ENCODE measurements at regions not wholly inside any gene's neighbourhood (a gene's known extent, or its start where the extent isn't known, plus 50 kb on each side); places are given as distances from the start of the nearest gene placed in this dataset.

DNA sequence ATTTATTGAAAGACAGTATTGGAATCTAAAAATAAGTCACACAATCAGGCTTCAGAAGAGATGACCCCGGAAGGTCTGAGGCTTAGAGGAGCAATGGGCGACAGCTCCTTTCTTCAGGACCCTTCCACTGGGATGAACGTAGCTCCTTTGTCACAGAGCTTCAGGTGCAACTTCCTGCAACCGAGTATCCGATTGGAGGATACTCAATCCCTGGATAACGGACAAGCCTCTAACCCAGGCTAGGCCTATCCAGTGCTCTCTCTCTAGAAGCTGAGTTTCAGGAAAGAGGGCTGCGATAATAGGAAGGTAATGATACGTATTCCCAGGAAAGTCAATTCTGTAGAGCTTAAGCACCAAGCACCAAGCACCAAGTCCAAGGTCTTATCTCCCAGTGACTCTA lies 349.4 kb upstream of the NPSR1 start:
- Histone ChIP-seq H3K9me3 (ENCODE audit: control insufficient read depth, low read length) (peaks cover 3% of the 10 kb centered on the region), H3K14ac (ENCODE audit: low read length in 2 of 2) (no peak overlapping the region), H2BK12ac (ENCODE audit: low read length in 2 of 2) (no peak overlapping the region), H4K8ac (ENCODE audit: low read length) (no peak overlapping the region), H2BK120ac (ENCODE audit: low read depth, low read length) (no peak overlapping the region), H3K4ac (ENCODE audit: low read depth in 1 of 2, low read length in 2 of 2) (no peak overlapping the region), H3K9ac (ENCODE audit: low read length) (no peak overlapping the region), H4K91ac (ENCODE audit: low read length) (no peak overlapping the region), H2AFZ (ENCODE audit: low read depth, low read length) (no peak overlapping the region), H3K4me2 (ENCODE audit: low read length, poor library complexity, severe bottlenecking) (no peak overlapping the region), H2BK15ac (ENCODE audit: low read depth, poor library complexity, severe bottlenecking) (no peak overlapping the region), H2AK5ac (ENCODE audit: low read length, severe bottlenecking) (no peak overlapping the region), H3K36me3 (ENCODE audit: control insufficient read depth in 1 of 2, insufficient read depth in 2 of 2, low read depth in 1 of 2, low read length in 2 of 2) (no peaks in the 10 kb centered on the region), H3K18ac (ENCODE audit: low read depth in 1 of 2, low read length in 2 of 2) (no peak overlapping the region), H3K4me3 (ENCODE audit: insufficient read depth in 1 of 2, low read depth in 1 of 2, low read length in 2 of 2) (no peak overlapping the region), H3K79me1 (replicated peaks; ENCODE audit: low read length, poor library complexity, severe bottlenecking) (no peaks in the 10 kb centered on the region), H3K27me3 (ENCODE audit: control insufficient read depth in 1 of 2, insufficient read depth in 1 of 2, low read length in 2 of 2) (no peaks in the 10 kb centered on the region), H3K27ac (ENCODE audit: low read length, poor library complexity, severe bottlenecking) (no peak overlapping the region), H3K4me1 (ENCODE audit: control insufficient read depth, insufficient read depth, low read depth, low read length) (no peaks in the 10 kb centered on the region), H3K23ac (ENCODE audit: low read length in 2 of 2) (no peak overlapping the region), H2BK5ac (ENCODE audit: low read depth, low read length, poor library complexity, severe bottlenecking) (no peak overlapping the region)
- no peak for DNase-seq
- WGBS, result 99% methylated on average over 8 of the region's 8 CpGs

- H4K91ac ChIP-seq (ENCODE audit: low read length), result no peak overlapping the region
- H3K18ac ChIP-seq (ENCODE audit: low read depth in 1 of 2, low read length in 2 of 2), result no peak overlapping the region
- no peak overlapping the region for H3K23ac ChIP-seq (ENCODE audit: low read length in 2 of 2)
- H3K9ac ChIP-seq (ENCODE audit: low read length), result no peak overlapping the region
- no peak for DNase-seq
- H2AK5ac ChIP-seq (ENCODE audit: low read length, severe bottlenecking), result no peak overlapping the region
- H3K79me1 ChIP-seq (replicated peaks; ENCODE audit: low read length, poor library complexity, severe bottlenecking), result no peaks in the 10 kb centered on the region
- H3K14ac ChIP-seq (ENCODE audit: low read length in 2 of 2), result no peak overlapping the region
- H2BK120ac ChIP-seq (ENCODE audit: low read depth, low read length), result no peak overlapping the region
- no peak overlapping the region for H2BK15ac ChIP-seq (ENCODE audit: low read depth, poor library complexity, severe bottlenecking)
- no peak overlapping the region for H4K8ac ChIP-seq (ENCODE audit: low read length)
- H3K4ac ChIP-seq (ENCODE audit: low read depth in 1 of 2, low read length in 2 of 2), result no peak overlapping the region
- no peak overlapping the region for H3K27ac ChIP-seq (ENCODE audit: low read length, poor library complexity, severe bottlenecking)
- no peaks in the 10 kb centered on the region for H3K36me3 ChIP-seq (ENCODE audit: control insufficient read depth in 1 of 2, insufficient read depth in 2 of 2, low read depth in 1 of 2, low read length in 2 of 2)
- no peak overlapping the region for H2BK5ac ChIP-seq (ENCODE audit: low read depth, low read length, poor library complexity, severe bottlenecking)
- no peak overlapping the region for H3K4me2 ChIP-seq (ENCODE audit: low read length, poor library complexity, severe bottlenecking)
- H3K4me3 ChIP-seq (ENCODE audit: insufficient read depth in 1 of 2, low read depth in 1 of 2, low read length in 2 of 2), result no peak overlapping the region
- no peaks in the 10 kb centered on the region for H3K27me3 ChIP-seq (ENCODE audit: control insufficient read depth in 1 of 2, insufficient read depth in 1 of 2, low read length in 2 of 2)
- H2AFZ ChIP-seq (ENCODE audit: low read depth, low read length), result no peak overlapping the region
- H2BK12ac ChIP-seq (ENCODE audit: low read length in 2 of 2), result no peak overlapping the region
- H3K4me1 ChIP-seq (ENCODE audit: control insufficient read depth, insufficient read depth, low read depth, low read length), result no peaks in the 10 kb centered on the region
- 93% methylated on average over 12 of the region's 12 CpGs for WGBS
- peaks cover 3% of the 10 kb centered on the region for H3K9me3 ChIP-seq (ENCODE audit: control insufficient read depth, low read length)
Measured at GRCh38 chr7:34309116-34309515, 348.9 kb upstream of the NPSR1 start.

DNA sequence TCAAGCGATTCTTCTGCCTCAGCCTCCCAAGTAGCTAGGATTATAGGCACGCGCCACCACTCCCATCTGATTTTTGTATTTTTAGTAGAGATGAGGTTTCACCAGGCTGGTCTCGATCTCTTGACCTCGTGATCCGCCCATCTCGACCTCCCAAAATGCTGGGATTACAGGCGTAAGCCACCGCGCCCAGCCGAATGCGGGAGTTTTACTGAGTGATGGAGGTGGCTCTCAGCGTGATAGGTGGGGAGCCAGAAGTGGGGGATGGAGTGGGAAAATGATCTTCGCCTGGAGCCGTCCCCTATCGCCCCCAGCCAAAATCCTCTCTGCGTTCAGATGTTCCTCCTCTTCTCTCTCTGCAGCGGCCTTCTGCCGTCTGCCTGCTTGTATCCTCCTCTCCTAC lies 348.4 kb upstream of the NPSR1 start:
- Histone ChIP-seq H3K27me3 (ENCODE audit: control insufficient read depth in 1 of 2, insufficient read depth in 1 of 2, low read length in 2 of 2) (no peaks in the 10 kb centered on the region), H3K79me1 (replicated peaks; ENCODE audit: low read length, poor library complexity, severe bottlenecking) (no peaks in the 10 kb centered on the region), H3K4me2 (ENCODE audit: low read length, poor library complexity, severe bottlenecking) (no peak overlapping the region), H3K18ac (ENCODE audit: low read depth in 1 of 2, low read length in 2 of 2) (no peak overlapping the region), H3K27ac (ENCODE audit: low read length, poor library complexity, severe bottlenecking) (no peak overlapping the region), H3K4ac (ENCODE audit: low read depth in 1 of 2, low read length in 2 of 2) (no peak overlapping the region), H3K23ac (ENCODE audit: low read length in 2 of 2) (no peak overlapping the region), H2BK5ac (ENCODE audit: low read depth, low read length, poor library complexity, severe bottlenecking) (no peak overlapping the region), H3K4me3 (ENCODE audit: insufficient read depth in 1 of 2, low read depth in 1 of 2, low read length in 2 of 2) (no peak overlapping the region), H3K4me1 (ENCODE audit: control insufficient read depth, insufficient read depth, low read depth, low read length) (no peaks in the 10 kb centered on the region), H4K8ac (ENCODE audit: low read length) (no peak overlapping the region), H3K14ac (ENCODE audit: low read length in 2 of 2) (no peak overlapping the region), H4K91ac (ENCODE audit: low read length) (no peak overlapping the region), H3K9me3 (ENCODE audit: control insufficient read depth, low read length) (peaks cover 3% of the 10 kb centered on the region), H3K36me3 (ENCODE audit: control insufficient read depth in 1 of 2, insufficient read depth in 2 of 2, low read depth in 1 of 2, low read length in 2 of 2) (no peaks in the 10 kb centered on the region), H2AK5ac (ENCODE audit: low read length, severe bottlenecking) (no peak overlapping the region), H2BK12ac (ENCODE audit: low read length in 2 of 2) (no peak overlapping the region), H3K9ac (ENCODE audit: low read length) (no peak overlapping the region), H2AFZ (ENCODE audit: low read depth, low read length) (no peak overlapping the region), H2BK120ac (ENCODE audit: low read depth, low read length) (no peak overlapping the region), H2BK15ac (ENCODE audit: low read depth, poor library complexity, severe bottlenecking) (no peak overlapping the region)
- no peak for DNase-seq
- 97% methylated on average over 13 of the region's 19 CpGs for WGBS

DNA sequence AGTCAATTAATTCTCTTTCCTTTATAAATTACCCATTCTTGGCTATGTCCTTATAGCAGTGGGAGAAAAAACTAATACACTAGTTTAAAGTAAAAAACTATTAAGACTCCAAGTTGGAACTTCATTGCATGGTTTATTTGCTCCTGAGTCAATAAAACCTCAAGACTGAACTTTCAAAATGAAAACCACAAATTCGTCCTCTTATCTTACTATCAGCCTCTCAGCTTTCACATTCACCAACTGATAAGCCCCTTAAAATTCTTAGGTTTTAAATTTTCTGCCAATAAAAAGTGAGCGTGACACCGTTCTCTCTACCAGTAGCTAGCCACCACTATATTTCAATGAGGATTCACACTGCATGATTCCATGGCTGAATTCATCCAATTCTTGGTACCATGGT lies 346.4 kb upstream of the NPSR1 start:
- no peak overlapping the region for H2BK12ac ChIP-seq (ENCODE audit: low read length in 2 of 2)
- H3K36me3 ChIP-seq (ENCODE audit: control insufficient read depth in 1 of 2, insufficient read depth in 2 of 2, low read depth in 1 of 2, low read length in 2 of 2), result no peaks in the 10 kb centered on the region
- no peaks in the 10 kb centered on the region for H3K4me1 ChIP-seq (ENCODE audit: control insufficient read depth, insufficient read depth, low read depth, low read length)
- no peak overlapping the region for H3K14ac ChIP-seq (ENCODE audit: low read length in 2 of 2)
- H2BK5ac ChIP-seq (ENCODE audit: low read depth, low read length, poor library complexity, severe bottlenecking), result no peak overlapping the region
- no peak overlapping the region for H3K4ac ChIP-seq (ENCODE audit: low read depth in 1 of 2, low read length in 2 of 2)
- H3K9me3 ChIP-seq (ENCODE audit: control insufficient read depth, low read length), result peaks cover 3% of the 10 kb centered on the region
- H2AFZ ChIP-seq (ENCODE audit: low read depth, low read length), result no peak overlapping the region
- H3K9ac ChIP-seq (ENCODE audit: low read length), result no peak overlapping the region
- no peak overlapping the region for H3K4me3 ChIP-seq (ENCODE audit: insufficient read depth in 1 of 2, low read depth in 1 of 2, low read length in 2 of 2)
- no peak overlapping the region for H3K27ac ChIP-seq (ENCODE audit: low read length, poor library complexity, severe bottlenecking)
- no peak for DNase-seq
- H2BK15ac ChIP-seq (ENCODE audit: low read depth, poor library complexity, severe bottlenecking), result no peak overlapping the region
- H2BK120ac ChIP-seq (ENCODE audit: low read depth, low read length), result no peak overlapping the region
- no peak overlapping the region for H3K18ac ChIP-seq (ENCODE audit: low read depth in 1 of 2, low read length in 2 of 2)
- H2AK5ac ChIP-seq (ENCODE audit: low read length, severe bottlenecking), result no peak overlapping the region
- no peak overlapping the region for H3K4me2 ChIP-seq (ENCODE audit: low read length, poor library complexity, severe bottlenecking)
- no peaks in the 10 kb centered on the region for H3K79me1 ChIP-seq (replicated peaks; ENCODE audit: low read length, poor library complexity, severe bottlenecking)
- H4K91ac ChIP-seq (ENCODE audit: low read length), result no peak overlapping the region
- H3K23ac ChIP-seq (ENCODE audit: low read length in 2 of 2), result no peak overlapping the region
- WGBS, result 86% methylated on average over 3 of the region's 3 CpGs
- no peaks in the 10 kb centered on the region for H3K27me3 ChIP-seq (ENCODE audit: control insufficient read depth in 1 of 2, insufficient read depth in 1 of 2, low read length in 2 of 2)
- H4K8ac ChIP-seq (ENCODE audit: low read length), result no peak overlapping the region

All from mesenchymal stem cell (in vitro differentiated cells and primary cell).